ENCODE measurements at regions not wholly inside any gene's neighbourhood (a gene's known extent, or its start where the extent isn't known, plus 50 kb on each side); places are given as distances from the start of the nearest gene placed in this dataset.

DNA sequence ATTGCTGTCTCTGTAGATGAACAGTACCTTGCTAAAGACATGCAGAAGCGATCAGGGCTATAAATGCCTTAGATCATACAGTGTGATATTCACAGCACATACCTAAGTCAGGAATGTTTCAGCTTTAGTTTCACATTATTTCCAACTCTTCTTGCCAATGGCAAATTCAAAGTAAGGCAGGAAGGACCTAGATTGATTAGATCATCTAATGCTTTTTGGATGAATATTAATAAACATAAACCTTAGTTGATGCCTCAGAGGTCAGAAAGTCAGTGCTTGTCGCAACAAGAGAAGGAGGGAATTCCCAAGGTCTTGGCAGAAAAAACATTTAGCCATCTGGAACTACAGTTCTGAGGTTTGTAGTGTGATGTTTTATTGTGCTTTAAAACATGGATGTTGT lies 122.3 kb downstream of the TNFSF18 start:
- Histone ChIP-seq H3K9me1 (ENCODE audit: insufficient read depth, low read length) (peaks cover 13% of the 10 kb centered on the region), H3K4me1 (ENCODE audit: control insufficient read depth, insufficient read depth, low read length) (peaks cover 16% of the 10 kb centered on the region), H4K8ac (ENCODE audit: low read depth in 2 of 2, low read length in 2 of 2) (peak overlapping the region; percentile 78 to 96), H3K27ac (ENCODE audit: insufficient read depth, low read length) (peak overlapping the region; percentile 87), H4K20me1 (ENCODE audit: insufficient read depth, low read length) (no peaks in the 10 kb centered on the region), H3K36me3 (ENCODE audit: control insufficient read depth, insufficient read depth, low read length) (no peaks in the 10 kb centered on the region; the same call in 1 of the 2 replicates), H3K14ac (replicated peaks; ENCODE audit: low read depth, low read length) (peak overlapping the region; percentile 98), H3K79me1 (ENCODE audit: low read depth in 1 of 2, low read length in 2 of 2) (peaks cover 9 to 19% of the 10 kb centered on the region in 2 experiments; a peak in 3 of 4 replicates), H3K4me2 (ENCODE audit: low read depth, low read length) (peak overlapping the region; percentile 72; the same call in 1 of the 2 replicates), H2BK5ac (ENCODE audit: low read depth, low read length, poor library complexity, severe bottlenecking) (peak overlapping the region; percentile 100), H4K5ac (ENCODE audit: low read depth, low read length) (peak overlapping the region; percentile 99), H2AK5ac (ENCODE audit: low read depth, low read length) (peak overlapping the region; percentile 99), H3K27me3 (ENCODE audit: control insufficient read depth, insufficient read depth, low read length) (no peaks in the 10 kb centered on the region), H3K23ac (ENCODE audit: low read depth, low read length) (peak overlapping the region; percentile 98), H3K4ac (ENCODE audit: low read depth, low read length) (peak overlapping the region; percentile 99), H4K91ac (ENCODE audit: insufficient read depth, low read depth, low read length) (peak overlapping the region; percentile 98), H3K4me3 (ENCODE audit: insufficient read depth, low read depth, low read length) (no peak overlapping the region), H2AK9ac (replicated peaks; ENCODE audit: low read depth, low read length, poor library complexity) (peak overlapping the region; percentile 21), H3K9ac (ENCODE audit: low read depth, low read length) (peak overlapping the region; percentile 20; the same call in 1 of the 2 replicates), H2BK15ac (ENCODE audit: low read depth, low read length) (peak overlapping the region; percentile 80; the same call in 2 of the 3 replicates), H2BK20ac (ENCODE audit: low read depth, low read length) (peak overlapping the region; percentile 100), H3K9me3 (ENCODE audit: control insufficient read depth, insufficient read depth, low read length) (no peaks in the 10 kb centered on the region), H3K56ac (ENCODE audit: extremely low read depth, insufficient read depth, low read length) (peak overlapping the region; percentile 94), H2AFZ (replicated peaks; ENCODE audit: low read length, poor library complexity) (no peak overlapping the region), H3K18ac (ENCODE audit: low read depth, low read length) (peak overlapping the region; percentile 99), H2BK120ac (ENCODE audit: low read depth, low read length) (peak overlapping the region; percentile 99)
- CTCF ChIA-PET = interaction anchor here (0.7 to 1.8 kb wide), 2 partner anchors 11 to 25 kb away, joined by 5 to 6 read pairs; no protein-coding TSS in a partner anchor
- intact Hi-C loops (cut with micrococcal nuclease) = no loop called here
- 0% methylated on average over 1 of the region's 2 CpGs; no CpG with 5 or more reads in 1 of the 2 experiments for WGBS, 2 experiments (ENCODE audit: extremely low coverage in 2 of 2, insufficient read length in 1 of 2)
- ATAC-seq (ENCODE audit: low read depth) (peak; percentile 80), DNase-seq (peak; percentile 98)
- dilution Hi-C loops (cut with HindIII; ENCODE audit: low sequenced_read_pairs, unreplicated experiment) = no loop called here
- BruUV-seq (replicated peaks) = no TSS peak
- TF ChIP-seq RAD21 (IDR thresholded peaks at IDR 0.05; ENCODE audit: low read length) (peak; percentile 20; the same call in 1 of the 2 replicates), CEBPB (IDR thresholded peaks at IDR 0.05; ENCODE audit: low read depth, low read length) (peak; percentile 82), SMC3 (IDR thresholded peaks at IDR 0.05; ENCODE audit: low read depth, low read length) (no peak), RFX5 (IDR thresholded peaks at IDR 0.05; ENCODE audit: low read depth, low read length) (no peak), FOS (IDR thresholded peaks at IDR 0.05; ENCODE audit: low read depth, low read length) (peak; percentile 76), MXI1 (IDR thresholded peaks at IDR 0.05; ENCODE audit: borderline replicate concordance, low read depth, low read length) (no peak), POLR2A (IDR thresholded peaks at IDR 0.05; ENCODE audit: low read depth, low read length) (no peak), NFE2L2 (IDR thresholded peaks at IDR 0.05; ENCODE audit: low read depth, low read length) (no peak), MAFK (IDR thresholded peaks at IDR 0.05; ENCODE audit: low read depth, low read length) (no peak), CHD1 (IDR thresholded peaks at IDR 0.05; ENCODE audit: low read depth, low read length) (no peak)
- TF ChIP-seq, protein P1, sequence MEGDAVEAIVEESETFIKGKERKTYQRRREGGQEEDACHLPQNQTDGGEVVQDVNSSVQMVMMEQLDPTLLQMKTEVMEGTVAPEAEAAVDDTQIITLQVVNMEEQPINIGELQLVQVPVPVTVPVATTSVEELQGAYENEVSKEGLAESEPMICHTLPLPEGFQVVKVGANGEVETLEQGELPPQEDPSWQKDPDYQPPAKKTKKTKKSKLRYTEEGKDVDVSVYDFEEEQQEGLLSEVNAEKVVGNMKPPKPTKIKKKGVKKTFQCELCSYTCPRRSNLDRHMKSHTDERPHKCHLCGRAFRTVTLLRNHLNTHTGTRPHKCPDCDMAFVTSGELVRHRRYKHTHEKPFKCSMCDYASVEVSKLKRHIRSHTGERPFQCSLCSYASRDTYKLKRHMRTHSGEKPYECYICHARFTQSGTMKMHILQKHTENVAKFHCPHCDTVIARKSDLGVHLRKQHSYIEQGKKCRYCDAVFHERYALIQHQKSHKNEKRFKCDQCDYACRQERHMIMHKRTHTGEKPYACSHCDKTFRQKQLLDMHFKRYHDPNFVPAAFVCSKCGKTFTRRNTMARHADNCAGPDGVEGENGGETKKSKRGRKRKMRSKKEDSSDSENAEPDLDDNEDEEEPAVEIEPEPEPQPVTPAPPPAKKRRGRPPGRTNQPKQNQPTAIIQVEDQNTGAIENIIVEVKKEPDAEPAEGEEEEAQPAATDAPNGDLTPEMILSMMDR (conservative IDR thresholded peaks at IDR 0.05; ENCODE audit: low read depth, low read length) = no peak
- TF ChIP-seq, protein P2, sequence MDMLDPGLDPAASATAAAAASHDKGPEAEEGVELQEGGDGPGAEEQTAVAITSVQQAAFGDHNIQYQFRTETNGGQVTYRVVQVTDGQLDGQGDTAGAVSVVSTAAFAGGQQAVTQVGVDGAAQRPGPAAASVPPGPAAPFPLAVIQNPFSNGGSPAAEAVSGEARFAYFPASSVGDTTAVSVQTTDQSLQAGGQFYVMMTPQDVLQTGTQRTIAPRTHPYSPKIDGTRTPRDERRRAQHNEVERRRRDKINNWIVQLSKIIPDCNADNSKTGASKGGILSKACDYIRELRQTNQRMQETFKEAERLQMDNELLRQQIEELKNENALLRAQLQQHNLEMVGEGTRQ (IDR thresholded peaks at IDR 0.05; ENCODE audit: low read depth, low read length) = no peak
- in situ Hi-C loops (cut with MboI; ENCODE audit: low sequenced_read_pairs) = no loop called here
- POLR2A ChIA-PET (ENCODE audit: unreplicated experiment) = interaction anchor here (1.4 to 2.4 kb wide), 2 partner anchors 10 to 18 kb away, joined by 4 to 7 read pairs; no protein-coding TSS in a partner anchor

Data from IMR-90 (cell line).